H9 (cell line): ENCODE measurements at regions not wholly inside any gene's neighbourhood (a gene's known extent, or its start where the extent isn't known, plus 50 kb on each side); places are given as distances from the start of the nearest gene placed in this dataset.

Experiments used
- DNase-seq: peaks from one replicate; pipeline ENCODE4 v3.0.0-alpha.2; 2017
- H2AFZ ChIP-seq: one replicate; pipeline ENCODE4 v1.6.1; 2013; ENCODE audit warnings: mild to moderate bottlenecking, low read length, control low read depth, moderate library complexity
- H2AK5ac ChIP-seq: 2 replicates; pipeline ENCODE4 v1.6.1; 2013; ENCODE audit warnings: low read length, control low read depth, mixed read lengths; ENCODE audit not compliant: insufficient read length
- H2BK120ac ChIP-seq: one replicate; pipeline ENCODE4 v1.6.1; 2013; ENCODE audit warnings: low read depth, mild to moderate bottlenecking, low read length, control low read depth, inconsistent platforms; ENCODE audit not compliant: poor library complexity, severe bottlenecking
- H2BK12ac ChIP-seq: 2 replicates; pipeline ENCODE4 v1.6.1; 2013; ENCODE audit warnings: low read length, control low read depth, mixed read lengths, low read depth; ENCODE audit not compliant: insufficient read length
- H2BK15ac ChIP-seq: 2 replicates; pipeline ENCODE4 v1.6.1; 2013; ENCODE audit warnings: low read depth, low read length, control low read depth
- H2BK20ac ChIP-seq: one replicate; pipeline ENCODE4 v1.6.1; 2013; ENCODE audit warnings: low read depth, mild to moderate bottlenecking, low read length, control low read depth, inconsistent platforms; ENCODE audit not compliant: poor library complexity, severe bottlenecking
- H2BK5ac ChIP-seq: 2 replicates; pipeline ENCODE4 v1.6.1; 2013; ENCODE audit warnings: low read length, control low read depth, mixed read lengths; ENCODE audit not compliant: insufficient read length
- H3K14ac ChIP-seq: 2 replicates; pipeline ENCODE4 v1.6.1; 2013; ENCODE audit warnings: low read length, control low read depth; ENCODE audit not compliant: insufficient read depth
- H3K18ac ChIP-seq: 2 replicates; pipeline ENCODE4 v1.6.1; 2013; ENCODE audit warnings: low read depth, mild to moderate bottlenecking, mixed read lengths, low read length, control low read depth; ENCODE audit not compliant: insufficient read length
- H3K23ac ChIP-seq: 2 replicates; pipeline ENCODE4 v1.6.1; 2013; ENCODE audit warnings: low read length, control low read depth, mixed read lengths, low read depth; ENCODE audit not compliant: insufficient read length
- H3K23me2 ChIP-seq: 2 replicates; pipeline ENCODE4 v1.6.1; 2013; ENCODE audit warnings: low read depth, mild to moderate bottlenecking, mixed read lengths, low read length, control low read depth; ENCODE audit not compliant: insufficient read length, poor library complexity, severe bottlenecking
- H3K27ac ChIP-seq: 2 replicates; pipeline ENCODE4 v1.5.1; 2013; ENCODE audit warnings: low read length, control low read depth, mixed read lengths, low read depth; ENCODE audit not compliant: insufficient read length
- H3K27me3 ChIP-seq: 2 replicates; pipeline ENCODE4 v1.6.1; 2013; ENCODE audit warnings: low read length, control low read depth, inconsistent platforms; ENCODE audit not compliant: insufficient read depth
- H3K4ac ChIP-seq: 2 replicates; pipeline ENCODE4 v1.6.1; 2013; ENCODE audit warnings: low read depth, mild to moderate bottlenecking, control low read depth, inconsistent platforms, low read length, moderate library complexity
- H3K4me1 ChIP-seq: 2 replicates; pipeline ENCODE4 v1.6.1; 2013; ENCODE audit warnings: low read length, control low read depth, inconsistent platforms; ENCODE audit not compliant: insufficient read depth
- H3K4me2 ChIP-seq: 2 replicates; pipeline ENCODE4 v1.6.1; 2013; ENCODE audit warnings: low read length, control low read depth, mixed read lengths; ENCODE audit not compliant: insufficient read length, insufficient read depth
- H3K56ac ChIP-seq: 2 replicates; pipeline ENCODE4 v1.6.1; 2013; ENCODE audit warnings: low read depth, mild to moderate bottlenecking, mixed read lengths, low read length, control low read depth; ENCODE audit not compliant: insufficient read length
- H3K79me1 ChIP-seq: 2 replicates; pipeline ENCODE4 v1.6.1; 2013; ENCODE audit warnings: low read depth, mild to moderate bottlenecking, moderate library complexity, low read length, control low read depth, inconsistent platforms; ENCODE audit not compliant: insufficient read depth, poor library complexity, severe bottlenecking
- H3K79me2 ChIP-seq: 2 replicates; pipeline ENCODE4 v1.6.1; 2013; ENCODE audit warnings: low read length, control low read depth, inconsistent platforms; ENCODE audit not compliant: insufficient read depth
- H3K9ac ChIP-seq: 2 replicates; pipeline ENCODE4 v1.6.1; 2013; ENCODE audit warnings: low read length, control low read depth, mixed read lengths; ENCODE audit not compliant: insufficient read length; ENCODE audit errors: extremely low read depth
- H3K9me3 ChIP-seq: one replicate; pipeline ENCODE4 v1.6.1; 2013; ENCODE audit warnings: low read depth, low read length, inconsistent platforms; ENCODE audit not compliant: control insufficient read depth
- H3T11ph ChIP-seq: one replicate; pipeline ENCODE4 v1.6.1; 2013; ENCODE audit warnings: mild to moderate bottlenecking, low read length, control low read depth, inconsistent platforms
- H4K20me1 ChIP-seq: one replicate; pipeline ENCODE4 v1.6.1; 2013; ENCODE audit not compliant: control insufficient read depth, insufficient read length, insufficient read depth
- H4K5ac ChIP-seq: 2 replicates; pipeline ENCODE4 v1.6.1; 2013; ENCODE audit warnings: low read depth, mild to moderate bottlenecking, mixed read lengths, low read length, control low read depth; ENCODE audit not compliant: insufficient read length
- H4K8ac ChIP-seq: replicated peaks from 2 replicates; pipeline ENCODE4 v1.6.1; 2013; ENCODE audit warnings: low read length, control low read depth, mixed read lengths, low read depth; ENCODE audit not compliant: insufficient read length
- H4K91ac ChIP-seq: 2 replicates; pipeline ENCODE4 v1.6.1; 2013; ENCODE audit warnings: low read depth, mild to moderate bottlenecking, moderate library complexity, mixed read lengths, low read length, control low read depth; ENCODE audit not compliant: insufficient read length
- H3K27ac Mint-ChIP-seq, 3 experiments: 2 replicates in 2 of 3; 3 replicates in 1 of 3; pipeline ENCODE4 v1.8.0; 2020 to 2021; ENCODE audit warnings: mixed read lengths in 3 of 3, mild to moderate bottlenecking in 1 of 3, moderate library complexity in 1 of 3
- H3K27me3 Mint-ChIP-seq: 2 replicates; pipeline ENCODE4 v1.8.0; 2021; ENCODE audit warnings: low read depth, mild to moderate bottlenecking, moderate library complexity, mixed read lengths
- H3K36me3 Mint-ChIP-seq, 3 experiments: 2 replicates in 2 of 3; 3 replicates in 1 of 3; pipeline ENCODE4 v1.8.0; 2020 to 2021; ENCODE audit warnings: low read depth in 3 of 3, mixed read lengths in 3 of 3; ENCODE audit not compliant: insufficient read depth in 1 of 3
- H3K4me1 Mint-ChIP-seq, 2 experiments: 2 replicates each; pipeline ENCODE4 v1.8.0; 2020; ENCODE audit warnings: mixed read lengths in 2 of 2
- H3K4me3 Mint-ChIP-seq, 2 experiments: 2 replicates in 1 of 2; 3 replicates in 1 of 2; pipeline ENCODE4 v1.8.0; 2020 to 2021; ENCODE audit warnings: mild to moderate bottlenecking in 2 of 2, mixed read lengths in 2 of 2, moderate library complexity in 1 of 2
- H3K9me3 Mint-ChIP-seq, 2 experiments: 2 replicates in 1 of 2; 3 replicates in 1 of 2; pipeline ENCODE4 v1.8.0; 2020; ENCODE audit warnings: mild to moderate bottlenecking in 2 of 2, mixed read lengths in 2 of 2, moderate library complexity in 1 of 2
- CTCF ChIP-seq: fragments of 200-600 bp; sonication (generic); conservative IDR thresholded peaks from 3 replicates; pipeline ENCODE4 v1.8.0; 2021; ENCODE audit warnings: antibody characterized with exemption, mild to moderate bottlenecking
- WGBS: extraction: QIAGEN DNeasy Blood & Tissue Kit; methylation state at CpG from one replicate; pipeline ENCODE4 v1.1.7; 2013; ENCODE audit warnings: missing lambda C conversion rate, low lambda C conversion rate, mixed read lengths; ENCODE audit not compliant: insufficient read length; ENCODE audit errors: extremely low coverage; 5-methylcytosine and 5-hydroxymethylcytosine counted together

GRCh38 chr4:135718019-135718418 lies 1516.4 kb upstream of the PABPC4L start:
- no peaks in the 10 kb centered on the region for H3K36me3 Mint-ChIP-seq
- Histone ChIP-seq H2BK20ac (no peak overlapping the region), H2BK12ac (no peak overlapping the region), H3K23me2 (no peaks in the 10 kb centered on the region), H2BK5ac (no peak overlapping the region), H3K27ac (no peak overlapping the region), H2AK5ac (no peak overlapping the region), H4K20me1 (no peaks in the 10 kb centered on the region), H3K56ac (no peak overlapping the region), H3K9ac (no peak overlapping the region), H2BK15ac (no peak overlapping the region), H2AFZ (no peak overlapping the region), H2BK120ac (no peak overlapping the region), H3K18ac (no peak overlapping the region), H3K79me2 (no peaks in the 10 kb centered on the region), H4K5ac (no peak overlapping the region), H4K8ac (no peak overlapping the region), H3K4me2 (no peak overlapping the region), H3K23ac (no peak overlapping the region), H4K91ac (no peak overlapping the region), H3K4me1 (no peaks in the 10 kb centered on the region), H3K27me3 (no peaks in the 10 kb centered on the region), H3K9me3 (no peaks in the 10 kb centered on the region), H3K4ac (no peak overlapping the region), H3K14ac (no peak overlapping the region), H3K79me1 (no peaks in the 10 kb centered on the region), H3T11ph (no peak overlapping the region)
- WGBS, result no CpG with 5 or more reads among the region's 1 CpG
- no peak overlapping the region for H3K4me3 Mint-ChIP-seq
- no peak overlapping the region for H3K27ac Mint-ChIP-seq
- no peaks in the 10 kb centered on the region for H3K9me3 Mint-ChIP-seq
- peak; percentile 45; the same call in 2 of the 3 replicates for TF ChIP-seq CTCF
- H3K27me3 Mint-ChIP-seq, result no peaks in the 10 kb centered on the region
- DNase-seq, result no peak
- no peaks in the 10 kb centered on the region for H3K4me1 Mint-ChIP-seq
